CD14-positive monocyte (primary cell): ENCODE measurements at regions not wholly inside any gene's neighbourhood (a gene's known extent, or its start where the extent isn't known, plus 50 kb on each side); places are given as distances from the start of the nearest gene placed in this dataset.

Experiments
- DNase-seq, 3 donors: peaks; one replicate each; pipeline ENCODE4 v3.0.0-alpha.2; 2011 to 2022
- H2AFZ ChIP-seq: 2 replicates; pipeline ENCODE4 v1.6.0; 2012; ENCODE audit warnings: mild to moderate bottlenecking, low read depth, low read length, inconsistent platforms; ENCODE audit not compliant: insufficient read depth, poor library complexity, severe bottlenecking
- H3K27ac ChIP-seq, 2 donors: 1 replicate in 1 of 2; 2 replicates in 1 of 2; pipeline ENCODE4 v1.5.1; 2012 to 2013; ENCODE audit warnings: low read length in 2 of 2, control low read depth in 1 of 2, inconsistent platforms in 1 of 2, low read depth in 1 of 2, mild to moderate bottlenecking in 1 of 2
- H3K27me3 ChIP-seq, 2 donors: one replicate each; pipeline versions ENCODE4 v1.6.0 to v1.6.1; 2011 to 2013; ENCODE audit warnings: low read length in 2 of 2; ENCODE audit not compliant: control insufficient read depth in 2 of 2, insufficient read depth in 2 of 2
- H3K36me3 ChIP-seq, 2 donors: replicated peaks in 1 of 2; 1 replicate in 1 of 2; 2 replicates in 1 of 2; pipeline versions ENCODE4 v1.5.1 to v1.6.1; 2012 to 2013; ENCODE audit warnings: low read length in 2 of 2, control low read depth in 1 of 2, inconsistent platforms in 1 of 2, mild to moderate bottlenecking in 1 of 2; ENCODE audit not compliant: insufficient read depth in 2 of 2, control insufficient read depth in 1 of 2
- H3K4me1 ChIP-seq, 2 donors: 1 replicate in 1 of 2; 2 replicates in 1 of 2; pipeline versions ENCODE4 v1.5.1 to v1.6.1; 2012 to 2013; ENCODE audit warnings: low read length in 2 of 2, control low read depth in 1 of 2, inconsistent platforms in 1 of 2, mild to moderate bottlenecking in 1 of 2, moderate library complexity in 1 of 2; ENCODE audit not compliant: insufficient read depth in 2 of 2, control insufficient read depth in 1 of 2
- H3K4me2 ChIP-seq: replicated peaks from 2 replicates; pipeline ENCODE3; 2012; ENCODE audit warnings: low read length, moderate library complexity, mild to moderate bottlenecking; ENCODE audit not compliant: poor library complexity, severe bottlenecking; ENCODE audit errors: extremely low read depth
- H3K4me3 ChIP-seq, 3 experiments: fragments of 200-600 bp in 1 of 3; sonication (generic) in 1 of 3; replicated peaks in 1 of 3; 1 replicate in 2 of 3; 2 replicates in 1 of 3; pipeline ENCODE4 v1.5.1; 2011 to 2013; ENCODE audit warnings: low read length in 3 of 3, mild to moderate bottlenecking in 3 of 3, control low read depth in 2 of 3, low read depth in 2 of 3, inconsistent platforms in 1 of 3, moderate library complexity in 1 of 3
- H3K79me2 ChIP-seq: 2 replicates; pipeline ENCODE4 v1.6.0; 2012; ENCODE audit warnings: mild to moderate bottlenecking, control low read depth, inconsistent platforms, low read length, moderate library complexity; ENCODE audit not compliant: insufficient read depth
- H3K9ac ChIP-seq: 2 replicates; pipeline ENCODE4 v1.6.0; 2017; ENCODE audit warnings: low read length, mild to moderate bottlenecking; ENCODE audit not compliant: insufficient read depth, poor library complexity, severe bottlenecking
- H3K9me3 ChIP-seq, 2 donors: replicated peaks in 1 of 2; 1 replicate in 1 of 2; 2 replicates in 1 of 2; pipeline versions ENCODE4 v1.5.1 to v1.6.1; 2012 to 2013; ENCODE audit warnings: low read length in 2 of 2, control low read depth in 1 of 2; ENCODE audit not compliant: control insufficient read depth in 1 of 2, insufficient read depth in 1 of 2
- H4K20me1 ChIP-seq: 2 replicates; pipeline ENCODE4 v1.6.0; 2012; ENCODE audit warnings: mild to moderate bottlenecking, low read length, control low read depth, moderate library complexity; ENCODE audit not compliant: insufficient read depth
- H3K27ac Mint-ChIP-seq, 7 donors: one replicate each; pipeline ENCODE4 v1.8.0; 2020; ENCODE audit warnings: mild to moderate bottlenecking in 7 of 7, mixed read lengths in 7 of 7, moderate library complexity in 6 of 7, inconsistent platforms in 2 of 7
- H3K27me3 Mint-ChIP-seq, 3 donors: one replicate each; pipeline ENCODE4 v1.8.0; 2021 to 2022; ENCODE audit warnings: low read depth in 3 of 3, mild to moderate bottlenecking in 3 of 3, mixed read lengths in 3 of 3, moderate library complexity in 3 of 3, inconsistent platforms in 1 of 3
- H3K36me3 Mint-ChIP-seq, 2 donors: one replicate each; pipeline ENCODE4 v1.8.0; 2020; ENCODE audit warnings: mixed read lengths in 2 of 2, inconsistent platforms in 1 of 2, mild to moderate bottlenecking in 1 of 2
- H3K4me1 Mint-ChIP-seq: one replicate; pipeline ENCODE4 v1.8.0; 2020; ENCODE audit warnings: mild to moderate bottlenecking, mixed read lengths
- H3K4me3 Mint-ChIP-seq, 2 donors: one replicate each; pipeline ENCODE4 v1.8.0; 2020; ENCODE audit warnings: mild to moderate bottlenecking in 2 of 2, mixed read lengths in 2 of 2, moderate library complexity in 1 of 2
- H3K9me3 Mint-ChIP-seq, 7 donors: one replicate each; pipeline ENCODE4 v1.8.0; 2020 to 2022; ENCODE audit warnings: mixed read lengths in 7 of 7, mild to moderate bottlenecking in 6 of 7, moderate library complexity in 6 of 7, inconsistent platforms in 2 of 7
- CTCF ChIP-seq: fragments of 200-600 bp; IDR thresholded peaks from one replicate; pipeline ENCODE4 v1.8.0; 2022; ENCODE audit warnings: antibody characterized with exemption, mild to moderate bottlenecking
- WGBS: methylation state at CpG from one replicate; pipeline ENCODE4 v1.1.5; 2013; ENCODE audit warnings: missing lambda C conversion rate; ENCODE audit not compliant: insufficient coverage; 5-methylcytosine and 5-hydroxymethylcytosine counted together
- intact Hi-C, 2 donors: fragments of 100-400 bp; cut with micrococcal nuclease; formaldehyde crosslinking; loops; one replicate each; pipeline versions ENCODE4 v1.15.0 to v1.15.1; 2023

- H4K20me1 ChIP-seq, result no peaks in the 10 kb centered on the region
- H3K4me2 ChIP-seq, result no peak overlapping the region
- WGBS, result 91% methylated on average over 2 of the region's 7 CpGs
- Mint-ChIP-seq H3K4me1 (no peaks in the 10 kb centered on the region), H3K27ac (no peak overlapping the region), H3K27me3 (no peaks in the 10 kb centered on the region), H3K36me3 (no peaks in the 10 kb centered on the region), H3K9me3 (peaks cover 0 to 18% (median 6%) of the 10 kb centered on the region in 7 donors), H3K4me3 (no peak overlapping the region)
- no peaks in the 10 kb centered on the region for H3K27me3 ChIP-seq
- no peaks in the 10 kb centered on the region for H3K79me2 ChIP-seq
- no peak overlapping the region for H2AFZ ChIP-seq
- no peak overlapping the region for H3K9ac ChIP-seq
- intact Hi-C loops, result no loop called here
- H3K4me1 ChIP-seq, result no peaks in the 10 kb centered on the region
- DNase-seq, result no peak
- H3K36me3 ChIP-seq, result no peaks in the 10 kb centered on the region
- H3K4me3 ChIP-seq, result no peak overlapping the region
- H3K9me3 ChIP-seq, result no peaks in the 10 kb centered on the region
- TF ChIP-seq CTCF, result no peak
- H3K27ac ChIP-seq, result no peak overlapping the region
Observed at GRCh38 chr5:82730913-82731312, 346.3 kb downstream of the TMEM167A start.

- no peak for TF ChIP-seq CTCF
- H3K9ac ChIP-seq, result no peak overlapping the region
- WGBS, result 96% methylated on average over 7 of the region's 9 CpGs
- no peaks in the 10 kb centered on the region for H3K79me2 ChIP-seq
- no peak overlapping the region for H3K4me3 Mint-ChIP-seq
- H3K4me3 ChIP-seq, result no peak overlapping the region
- no peak for DNase-seq
- peaks cover 0 to 1% (median 0%) of the 10 kb centered on the region in 3 donors for H3K27me3 Mint-ChIP-seq
- no peaks in the 10 kb centered on the region for H3K4me1 ChIP-seq
- no peaks in the 10 kb centered on the region for H3K4me1 Mint-ChIP-seq
- no peaks in the 10 kb centered on the region for H3K36me3 Mint-ChIP-seq
- no peaks in the 10 kb centered on the region for H3K9me3 ChIP-seq
- H3K9me3 Mint-ChIP-seq, result peaks cover 3 to 18% (median 7%) of the 10 kb centered on the region in 7 donors
- H3K4me2 ChIP-seq, result no peak overlapping the region
- no peaks in the 10 kb centered on the region for H3K36me3 ChIP-seq
- intact Hi-C loops, result no loop called here
- H3K27ac Mint-ChIP-seq, result no peak overlapping the region
- no peak overlapping the region for H3K27ac ChIP-seq
- H2AFZ ChIP-seq, result no peak overlapping the region
- no peaks in the 10 kb centered on the region for H3K27me3 ChIP-seq
- no peaks in the 10 kb centered on the region for H4K20me1 ChIP-seq
Observed at GRCh38 chr5:82728926-82729702, 348.1 kb downstream of the TMEM167A start.
